ENCODE measurements at regions not wholly inside any gene's neighbourhood (a gene's known extent, or its start where the extent isn't known, plus 50 kb on each side); places are given as distances from the start of the nearest gene placed in this dataset.
"Not testable (repeated sequence)": the region's sequence is repeated elsewhere in the genome, so short reads cannot be mapped to it uniquely, and the experiment has no call there.

DNA sequence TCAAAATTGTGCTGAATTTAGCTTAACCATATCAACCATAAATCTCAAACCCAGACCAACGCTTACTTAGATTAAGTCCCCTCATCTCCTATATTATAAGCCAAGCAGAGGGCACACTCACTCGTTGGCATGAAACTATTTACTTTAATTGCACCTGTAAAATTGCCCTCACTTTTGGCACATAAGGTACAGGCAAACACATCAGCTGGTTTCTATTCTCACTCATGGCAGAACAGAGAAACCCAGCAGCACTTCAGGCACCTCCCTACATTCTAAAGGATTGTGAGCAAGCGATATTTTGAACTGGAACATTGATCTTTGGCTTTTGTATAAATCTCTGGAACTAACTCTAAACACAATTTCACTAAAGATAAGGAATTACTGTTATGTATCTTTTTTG is 845.6 kb upstream of the CDH6 start:
- TF ChIP-seq, protein P1, sequence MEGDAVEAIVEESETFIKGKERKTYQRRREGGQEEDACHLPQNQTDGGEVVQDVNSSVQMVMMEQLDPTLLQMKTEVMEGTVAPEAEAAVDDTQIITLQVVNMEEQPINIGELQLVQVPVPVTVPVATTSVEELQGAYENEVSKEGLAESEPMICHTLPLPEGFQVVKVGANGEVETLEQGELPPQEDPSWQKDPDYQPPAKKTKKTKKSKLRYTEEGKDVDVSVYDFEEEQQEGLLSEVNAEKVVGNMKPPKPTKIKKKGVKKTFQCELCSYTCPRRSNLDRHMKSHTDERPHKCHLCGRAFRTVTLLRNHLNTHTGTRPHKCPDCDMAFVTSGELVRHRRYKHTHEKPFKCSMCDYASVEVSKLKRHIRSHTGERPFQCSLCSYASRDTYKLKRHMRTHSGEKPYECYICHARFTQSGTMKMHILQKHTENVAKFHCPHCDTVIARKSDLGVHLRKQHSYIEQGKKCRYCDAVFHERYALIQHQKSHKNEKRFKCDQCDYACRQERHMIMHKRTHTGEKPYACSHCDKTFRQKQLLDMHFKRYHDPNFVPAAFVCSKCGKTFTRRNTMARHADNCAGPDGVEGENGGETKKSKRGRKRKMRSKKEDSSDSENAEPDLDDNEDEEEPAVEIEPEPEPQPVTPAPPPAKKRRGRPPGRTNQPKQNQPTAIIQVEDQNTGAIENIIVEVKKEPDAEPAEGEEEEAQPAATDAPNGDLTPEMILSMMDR (IDR thresholded peaks at IDR 0.05; ENCODE audit: insufficient read depth, low read length), result no peak
- DNase-seq (ENCODE audit: low read depth), result no peak

DNA sequence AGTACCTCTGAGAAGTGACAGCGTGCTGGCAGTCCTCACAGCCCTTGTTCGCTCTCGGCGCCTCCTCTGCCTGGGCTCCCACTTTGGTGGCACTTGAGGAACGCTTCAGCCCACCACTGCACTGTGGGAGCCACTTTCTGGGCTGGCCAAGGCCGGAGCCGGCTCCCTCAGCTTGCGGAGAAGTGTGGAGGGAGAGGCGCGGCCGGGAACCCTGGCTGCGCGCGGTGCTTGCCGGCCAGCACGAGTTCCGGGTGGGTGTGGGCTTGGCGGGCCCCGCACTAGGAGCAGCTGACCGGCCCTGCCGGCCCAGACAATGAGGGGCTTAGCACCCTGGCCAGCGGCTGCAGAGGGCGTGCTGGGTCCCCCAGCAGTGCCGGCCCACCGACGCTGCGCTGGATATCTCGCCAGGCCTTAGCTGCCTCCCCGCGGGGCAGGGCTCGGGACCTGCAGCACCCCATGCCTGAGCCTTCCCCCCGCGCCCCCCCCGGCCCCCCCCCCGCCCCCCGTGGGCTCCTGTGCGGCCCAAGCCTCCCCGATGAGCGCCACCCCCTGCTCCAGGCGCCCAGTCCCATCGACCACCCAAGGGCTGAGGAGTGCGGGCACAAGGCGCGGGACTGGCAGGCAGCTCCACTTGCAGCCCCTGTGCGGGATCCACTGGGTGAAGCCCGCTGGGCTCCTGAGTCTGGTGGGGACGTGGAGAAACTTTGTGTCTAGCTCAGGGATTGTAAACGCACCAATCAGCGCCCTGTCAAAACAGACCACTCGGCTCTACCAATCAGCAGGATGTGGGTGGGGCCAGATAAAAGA is 847.7 kb upstream of the CDH6 start:
- not testable (repeated sequence) for H3K4me3 ChIP-seq (ENCODE audit: low read depth, low read length); DNase-seq (ENCODE audit: low read depth)

More for the DNA sequence above, 845.6 kb upstream of the CDH6 start:
- H3K4me3 ChIP-seq (ENCODE audit: low read depth, low read length), result no peak overlapping the region

DNA sequence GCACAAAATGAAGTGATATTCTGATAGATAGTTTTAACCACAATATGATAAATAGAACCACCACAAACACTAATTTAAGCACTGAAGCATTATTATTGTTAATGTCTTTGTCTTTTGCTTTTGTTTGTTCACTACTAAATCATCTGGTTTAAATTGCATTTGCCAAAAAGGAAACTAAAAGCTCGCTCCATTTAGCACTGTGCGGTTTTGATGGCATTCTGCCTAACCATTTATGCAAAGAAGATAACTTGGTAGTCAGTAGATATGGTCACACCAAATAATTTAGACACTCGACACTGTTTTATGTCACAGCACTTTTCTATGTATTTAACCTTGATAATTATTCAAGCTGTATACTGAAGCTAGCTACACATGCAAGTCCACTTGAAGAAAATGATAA is 849.8 kb upstream of the CDH6 start:
- DNase-seq (ENCODE audit: low read depth), result no peak
- no peak overlapping the region for H3K4me3 ChIP-seq (ENCODE audit: low read depth, low read length)
- TF ChIP-seq, protein P1 (IDR thresholded peaks at IDR 0.05; ENCODE audit: insufficient read depth, low read length), result no peak

DNA sequence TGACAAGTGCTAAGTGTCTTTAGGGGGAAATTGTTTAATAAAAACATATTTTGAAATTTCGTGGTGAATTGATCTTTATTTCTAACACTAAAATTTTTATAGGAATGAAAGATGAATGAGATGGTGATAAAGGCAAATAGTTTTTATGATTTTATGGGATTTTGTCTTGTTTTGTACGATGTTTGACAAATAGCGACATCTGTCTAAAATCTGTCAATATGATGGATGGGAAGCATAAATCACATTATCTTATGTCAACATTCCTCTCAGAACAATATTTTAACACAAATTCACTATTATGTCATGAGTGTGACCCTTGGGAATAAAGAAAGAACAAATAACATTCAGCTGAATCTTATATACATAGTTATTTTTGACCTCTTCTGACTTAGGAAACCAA is 852.0 kb upstream of the CDH6 start:
- TF ChIP-seq, protein P1 (IDR thresholded peaks at IDR 0.05; ENCODE audit: insufficient read depth, low read length), result no peak
- DNase-seq (ENCODE audit: low read depth), result no peak
- no peak overlapping the region for H3K4me3 ChIP-seq (ENCODE audit: low read depth, low read length)

DNA sequence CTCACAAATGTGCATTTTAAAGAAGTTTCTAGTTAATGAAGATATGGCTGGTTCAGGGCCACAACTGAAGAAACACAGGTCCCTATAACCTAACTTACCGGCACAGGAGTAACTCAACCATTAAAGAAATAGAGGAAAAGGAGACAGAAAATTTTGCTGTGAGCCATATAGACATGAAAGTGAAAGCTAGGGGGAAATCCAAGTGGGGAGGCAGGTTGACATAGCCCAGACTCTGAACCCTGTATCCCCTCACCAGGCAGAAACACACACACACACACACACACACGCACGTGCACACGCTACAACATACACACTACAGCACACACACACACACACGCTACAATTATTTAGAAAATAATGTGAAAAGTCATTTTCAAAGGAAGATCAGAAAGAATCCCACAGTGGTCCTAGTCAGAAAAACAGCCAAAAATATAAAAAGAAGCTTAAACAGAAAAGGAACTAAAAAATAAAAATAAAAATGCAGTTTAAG is 856.4 kb upstream of the CDH6 start:
- DNase-seq (ENCODE audit: low read depth), result no peak
- no peak overlapping the region for H3K4me3 ChIP-seq (ENCODE audit: low read depth, low read length)
- TF ChIP-seq, protein P1 (IDR thresholded peaks at IDR 0.05; ENCODE audit: insufficient read depth, low read length), result no peak

DNA sequence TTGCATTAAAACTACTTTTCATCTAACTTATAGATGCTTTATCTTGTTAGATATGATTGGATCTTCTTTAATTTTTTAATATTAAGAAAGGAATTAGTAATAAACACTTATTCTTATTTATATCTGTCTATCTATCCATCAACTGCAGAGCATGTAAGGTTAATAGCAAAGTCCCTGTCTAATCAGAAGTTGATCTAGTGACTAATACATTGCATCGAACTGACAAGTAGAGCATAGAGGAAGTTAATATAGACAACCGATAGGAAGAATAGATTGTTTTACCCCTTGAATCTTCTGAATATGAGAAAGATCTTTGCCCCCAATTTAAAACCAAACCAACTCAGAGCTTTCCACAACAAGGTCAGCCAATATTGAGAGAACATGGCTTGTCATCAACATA is 862.0 kb upstream of the CDH6 start:
- no peak for DNase-seq (ENCODE audit: low read depth)
- no peak overlapping the region for H3K4me3 ChIP-seq (ENCODE audit: low read depth, low read length)
- TF ChIP-seq, protein P1 (IDR thresholded peaks at IDR 0.05; ENCODE audit: insufficient read depth, low read length), result no peak

DNA sequence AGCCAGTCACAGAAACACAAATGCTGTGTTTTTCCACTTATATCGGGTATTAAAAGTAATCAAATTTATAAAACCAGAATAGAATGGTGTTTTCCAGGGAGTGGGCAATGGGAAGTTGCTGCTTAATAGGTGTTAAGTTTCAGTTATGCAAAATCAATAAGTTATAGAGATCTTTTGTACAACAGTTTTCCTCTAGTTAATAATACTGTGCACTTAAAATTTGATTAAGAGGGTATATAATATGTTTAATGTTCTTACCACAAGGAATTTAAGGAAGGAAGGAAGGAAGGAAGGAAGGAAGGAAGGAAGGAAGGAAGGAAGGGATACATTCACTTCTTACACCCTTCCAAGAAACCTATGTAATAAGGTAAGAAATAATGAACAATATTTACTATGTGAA is 867.7 kb upstream of the CDH6 start:
- TF ChIP-seq, protein P1 (IDR thresholded peaks at IDR 0.05; ENCODE audit: insufficient read depth, low read length), result no peak
- H3K4me3 ChIP-seq (ENCODE audit: low read depth, low read length), result no peak overlapping the region
- DNase-seq (ENCODE audit: low read depth), result no peak
